ENCODE measurements at regions not wholly inside any gene's neighbourhood (a gene's known extent, or its start where the extent isn't known, plus 50 kb on each side); places are given as distances from the start of the nearest gene placed in this dataset.
"Not testable (repeated sequence)": the region's sequence is repeated elsewhere in the genome, so short reads cannot be mapped to it uniquely, and the experiment has no call there.

GRCh38 chr3:124360563-124360962 is 368.6 kb upstream of the ROPN1 start:
- Histone ChIP-seq H3K36me3 (ENCODE audit: insufficient read depth, insufficient read length, low read length) (no peaks in the 10 kb centered on the region), H3K4me1 (ENCODE audit: insufficient read depth, insufficient read length) (peaks cover 2% of the 10 kb centered on the region), H3K4me3 (ENCODE audit: insufficient read length, low read depth) (no peak overlapping the region), H3K9ac (ENCODE audit: insufficient read length, low read depth) (no peak overlapping the region), H3K27me3 (ENCODE audit: insufficient read depth, insufficient read length) (no peaks in the 10 kb centered on the region), H3K9me3 (ENCODE audit: insufficient read depth, low read length) (no peaks in the 10 kb centered on the region)
- peak; percentile 73 for DNase-seq (ENCODE audit: low read depth, low spot score)
- no peak for TF ChIP-seq ZNF274 (IDR thresholded peaks at IDR 0.05; ENCODE audit: low read depth, low read length)
- TF ChIP-seq SUZ12 (IDR thresholded peaks at IDR 0.05; ENCODE audit: extremely low read depth, insufficient read depth, insufficient read length) = no peak
- no peak for TF ChIP-seq YY1 (IDR thresholded peaks at IDR 0.05; ENCODE audit: insufficient read depth, insufficient read length)

- no peak for DNase-seq (ENCODE audit: low read depth, low spot score)
- no peaks in the 10 kb centered on the region for H3K36me3 ChIP-seq (ENCODE audit: insufficient read depth, insufficient read length, low read length)
Observed at GRCh38 chr3:124361566-124361965, 368.7 kb upstream of the UMPS start.

GRCh38 chr3:124362455-124362854 is 367.8 kb upstream of the UMPS start:
- TF ChIP-seq ZNF274 (IDR thresholded peaks at IDR 0.05; ENCODE audit: low read depth, low read length) = no peak
- Histone ChIP-seq H3K27me3 (ENCODE audit: insufficient read depth, insufficient read length) (no peaks in the 10 kb centered on the region), H3K4me3 (ENCODE audit: insufficient read length, low read depth) (no peak overlapping the region), H3K4me1 (ENCODE audit: insufficient read depth, insufficient read length) (peaks cover 2% of the 10 kb centered on the region), H3K36me3 (ENCODE audit: insufficient read depth, insufficient read length, low read length) (no peaks in the 10 kb centered on the region), H3K9ac (ENCODE audit: insufficient read length, low read depth) (no peak overlapping the region), H3K9me3 (ENCODE audit: insufficient read depth, low read length) (no peaks in the 10 kb centered on the region)
- DNase-seq (ENCODE audit: low read depth, low spot score) = no peak

More at GRCh38 chr3:124361566-124361965, 368.7 kb upstream of the UMPS start:
- Histone ChIP-seq H3K4me3 (ENCODE audit: insufficient read length, low read depth) (no peak overlapping the region), H3K9me3 (ENCODE audit: insufficient read depth, low read length) (no peaks in the 10 kb centered on the region), H3K27me3 (ENCODE audit: insufficient read depth, insufficient read length) (no peaks in the 10 kb centered on the region), H3K4me1 (ENCODE audit: insufficient read depth, insufficient read length) (peaks cover 2% of the 10 kb centered on the region), H3K9ac (ENCODE audit: insufficient read length, low read depth) (no peak overlapping the region)
- TF ChIP-seq SUZ12 (IDR thresholded peaks at IDR 0.05; ENCODE audit: extremely low read depth, insufficient read depth, insufficient read length) (no peak), YY1 (IDR thresholded peaks at IDR 0.05; ENCODE audit: insufficient read depth, insufficient read length) (no peak), ZNF274 (IDR thresholded peaks at IDR 0.05; ENCODE audit: low read depth, low read length) (no peak)

- H3K27me3 ChIP-seq (ENCODE audit: insufficient read depth, insufficient read length) = no peaks in the 10 kb centered on the region
- no peaks in the 10 kb centered on the region for H3K36me3 ChIP-seq (ENCODE audit: insufficient read depth, insufficient read length, low read length)
- no peak overlapping the region for H3K4me3 ChIP-seq (ENCODE audit: insufficient read length, low read depth)
- no peaks in the 10 kb centered on the region for H3K9me3 ChIP-seq (ENCODE audit: insufficient read depth, low read length)
- TF ChIP-seq YY1 (IDR thresholded peaks at IDR 0.05; ENCODE audit: insufficient read depth, insufficient read length) (no peak), ZNF274 (IDR thresholded peaks at IDR 0.05; ENCODE audit: low read depth, low read length) (no peak), SUZ12 (IDR thresholded peaks at IDR 0.05; ENCODE audit: extremely low read depth, insufficient read depth, insufficient read length) (no peak)
- no peak for DNase-seq (ENCODE audit: low read depth, low spot score)
- H3K4me1 ChIP-seq (ENCODE audit: insufficient read depth, insufficient read length) = peaks cover 2% of the 10 kb centered on the region
- no peak overlapping the region for H3K9ac ChIP-seq (ENCODE audit: insufficient read length, low read depth)
Observed at GRCh38 chr3:124363476-124363875, 366.8 kb upstream of the UMPS start.

GRCh38 chr3:124364317-124365020 is 365.8 kb upstream of the UMPS start:
- no peak overlapping the region for H3K4me3 ChIP-seq (ENCODE audit: insufficient read length, low read depth)
- peaks cover 2% of the 10 kb centered on the region for H3K4me1 ChIP-seq (ENCODE audit: insufficient read depth, insufficient read length)
- H3K9me3 ChIP-seq (ENCODE audit: insufficient read depth, low read length) = peaks cover under 1% of the 10 kb centered on the region; the same call in 1 of the 2 replicates
- no peak overlapping the region for H3K9ac ChIP-seq (ENCODE audit: insufficient read length, low read depth)
- H3K27me3 ChIP-seq (ENCODE audit: insufficient read depth, insufficient read length) = no peaks in the 10 kb centered on the region
- DNase-seq (ENCODE audit: low read depth, low spot score) = no peak
- H3K36me3 ChIP-seq (ENCODE audit: insufficient read depth, insufficient read length, low read length) = no peaks in the 10 kb centered on the region
- TF ChIP-seq YY1 (IDR thresholded peaks at IDR 0.05; ENCODE audit: insufficient read depth, insufficient read length) (no peak), ZNF274 (IDR thresholded peaks at IDR 0.05; ENCODE audit: low read depth, low read length) (no peak), SUZ12 (IDR thresholded peaks at IDR 0.05; ENCODE audit: extremely low read depth, insufficient read depth, insufficient read length) (no peak)

- not testable (repeated sequence) for H3K9ac ChIP-seq (ENCODE audit: insufficient read length, low read depth); H3K27me3 ChIP-seq (ENCODE audit: insufficient read depth, insufficient read length); H3K4me1 ChIP-seq (ENCODE audit: insufficient read depth, insufficient read length); H3K4me3 ChIP-seq (ENCODE audit: insufficient read length, low read depth); H3K36me3 ChIP-seq (ENCODE audit: insufficient read depth, insufficient read length, low read length); DNase-seq (ENCODE audit: low read depth, low spot score)
- H3K9me3 ChIP-seq (ENCODE audit: insufficient read depth, low read length) = peaks cover 10% of the 10 kb centered on the region; the same call in 1 of the 2 replicates
Observed at GRCh38 chr3:124366655-124367054, 363.6 kb upstream of the UMPS start.

GRCh38 chr3:124372775-124373174 is 357.5 kb upstream of the UMPS start:
- TF ChIP-seq SUZ12 (IDR thresholded peaks at IDR 0.05; ENCODE audit: extremely low read depth, insufficient read depth, insufficient read length) (no peak), ZNF274 (IDR thresholded peaks at IDR 0.05; ENCODE audit: low read depth, low read length) (no peak), YY1 (IDR thresholded peaks at IDR 0.05; ENCODE audit: insufficient read depth, insufficient read length) (no peak)
- H3K9ac ChIP-seq (ENCODE audit: insufficient read length, low read depth) = no peak overlapping the region
- peaks cover 10% of the 10 kb centered on the region for H3K9me3 ChIP-seq (ENCODE audit: insufficient read depth, low read length)
- H3K36me3 ChIP-seq (ENCODE audit: insufficient read depth, insufficient read length, low read length) = no peaks in the 10 kb centered on the region
- DNase-seq (ENCODE audit: low read depth, low spot score) = peak; percentile 89
- H3K4me1 ChIP-seq (ENCODE audit: insufficient read depth, insufficient read length) = no peaks in the 10 kb centered on the region
- H3K27me3 ChIP-seq (ENCODE audit: insufficient read depth, insufficient read length) = no peaks in the 10 kb centered on the region
- no peak overlapping the region for H3K4me3 ChIP-seq (ENCODE audit: insufficient read length, low read depth)
